CD4-positive, alpha-beta T cell (primary cell): ENCODE measurements at regions not wholly inside any gene's neighbourhood (a gene's known extent, or its start where the extent isn't known, plus 50 kb on each side); places are given as distances from the start of the nearest gene placed in this dataset.
A peak's percentile ranks its signal among the peaks of the same experiment; 100 is the strongest.

Source experiments
- ATAC-seq: fragments of 200-7000 bp; cut with Tn5 transposase; one replicate; pipeline ENCODE4 v1.10.0; 2022; ENCODE audit warnings: mild to moderate bottlenecking; ENCODE audit not compliant: poor library complexity
- CTCF ChIA-PET: fragments of 350-600 bp; sonication (Branson Sonifier 250); formaldehyde crosslinking; loops from one replicate; lab custom pipeline; 2021; ENCODE audit warnings: antibody characterized with exemption, inconsistent platforms; lab: Charles Lee
- POLR2A ChIA-PET: fragments of 350-600 bp; sonication (Branson Sonifier 250); formaldehyde crosslinking; loops from one replicate; lab custom pipeline; 2021; ENCODE audit warnings: antibody characterized with exemption, inconsistent platforms; lab: Charles Lee
- DNase-seq, 14 experiments: peaks; one replicate each; pipeline ENCODE4 v3.0.0-alpha.2; 2013 to 2020; ENCODE audit warnings: mixed read lengths in 2 of 14
- H3K27ac ChIP-seq, 2 donors: one replicate each; pipeline versions ENCODE4 v1.5.1 to v1.7.0; 2013; ENCODE audit warnings: low read length in 2 of 2, low read depth in 1 of 2, mild to moderate bottlenecking in 1 of 2
- H3K27me3 ChIP-seq, 2 experiments: 1 replicate in 1 of 2; 2 replicates in 1 of 2; pipeline versions ENCODE4 v1.6.1 to v1.7.0; 2013; ENCODE audit warnings: low read length in 2 of 2, control low read depth in 1 of 2, mild to moderate bottlenecking in 1 of 2, moderate library complexity in 1 of 2; ENCODE audit not compliant: insufficient read depth in 2 of 2, control insufficient read depth in 1 of 2
- H3K36me3 ChIP-seq: one replicate; pipeline ENCODE4 v1.6.1; 2013; ENCODE audit warnings: low read length, control low read depth; ENCODE audit not compliant: insufficient read depth
- H3K4me1 ChIP-seq: one replicate; pipeline ENCODE4 v1.6.1; 2013; ENCODE audit warnings: low read length, control low read depth; ENCODE audit not compliant: insufficient read depth
- H3K4me3 ChIP-seq: one replicate; pipeline ENCODE4 v1.5.1; 2013; ENCODE audit warnings: mild to moderate bottlenecking, low read length, moderate library complexity
- H3K9me3 ChIP-seq, 2 experiments: 1 replicate in 1 of 2; 2 replicates in 1 of 2; pipeline versions ENCODE4 v1.6.1 to v1.7.0; 2013; ENCODE audit warnings: low read length in 2 of 2, mild to moderate bottlenecking in 2 of 2, control low read depth in 1 of 2, moderate library complexity in 1 of 2; ENCODE audit not compliant: control insufficient read depth in 1 of 2, insufficient read depth in 1 of 2
- H3K27ac Mint-ChIP-seq: one replicate; pipeline ENCODE4 v1.8.0; 2020; ENCODE audit warnings: mixed read lengths
- H3K27me3 Mint-ChIP-seq: one replicate; pipeline ENCODE4 v1.8.0; 2021; ENCODE audit warnings: mixed read lengths
- H3K36me3 Mint-ChIP-seq: one replicate; pipeline ENCODE4 v1.8.0; 2021; ENCODE audit warnings: low read depth, mixed read lengths
- H3K4me1 Mint-ChIP-seq: one replicate; pipeline ENCODE4 v1.8.0; 2021; ENCODE audit warnings: low read depth, mixed read lengths
- H3K4me3 Mint-ChIP-seq: one replicate; pipeline ENCODE4 v1.8.0; 2020; ENCODE audit warnings: mild to moderate bottlenecking, mixed read lengths
- H3K9me3 Mint-ChIP-seq: one replicate; pipeline ENCODE4 v1.8.0; 2020; ENCODE audit warnings: mixed read lengths
- CTCF ChIP-seq: fragments of 200-600 bp; IDR thresholded peaks from one replicate; pipeline ENCODE4 v1.8.0; 2022; ENCODE audit warnings: antibody characterized with exemption, mild to moderate bottlenecking
- intact Hi-C, 2 experiments: fragments of 100-400 bp; cut with DNase I in 1 of 2; cut with micrococcal nuclease in 1 of 2; formaldehyde crosslinking; loops; one replicate each; pipeline versions ENCODE4 v1.15.1 to v1.9.0; 2023 to 2025; cut with DNase I, micrococcal nuclease

- Histone ChIP-seq H3K4me3 (no peak overlapping the region), H3K4me1 (peaks cover 49% of the 10 kb centered on the region), H3K36me3 (no peaks in the 10 kb centered on the region), H3K27me3 (no peaks in the 10 kb centered on the region), H3K27ac (peak overlapping the region in 1 of 2 donors; percentile 2), H3K9me3 (peaks cover 0 to 7% of the 10 kb centered on the region in 2 experiments)
- DNase-seq (peak in 4 of 14 experiments; percentile 18 to 54 (median 31)), ATAC-seq (peak; percentile 57)
- no peak for TF ChIP-seq CTCF
- Mint-ChIP-seq H3K4me1 (peaks cover 81% of the 10 kb centered on the region), H3K9me3 (no peaks in the 10 kb centered on the region), H3K36me3 (no peaks in the 10 kb centered on the region), H3K4me3 (peak overlapping the region; percentile 15), H3K27ac (peak overlapping the region; percentile 79), H3K27me3 (no peaks in the 10 kb centered on the region)
- intact Hi-C loops = no loop called here
- ChIA-PET CTCF (no interaction called here), POLR2A (interaction anchor here (4.5 kb wide), 1 partner anchor 9 kb away, joined by 47 read pairs; no protein-coding TSS in a partner anchor)
Measured at GRCh38 chr15:59794229-59794886, 105.2 kb upstream of the BNIP2 start.

GRCh38 chr15:59792359-59792758 lies 103.2 kb upstream of the BNIP2 start:
- Histone ChIP-seq H3K4me1 (peaks cover 39% of the 10 kb centered on the region), H3K36me3 (no peaks in the 10 kb centered on the region), H3K9me3 (peaks cover 0 to 7% of the 10 kb centered on the region in 2 experiments), H3K4me3 (peak overlapping the region; percentile 15), H3K27ac (peak overlapping the region in 1 of 2 donors; percentile 33), H3K27me3 (no peaks in the 10 kb centered on the region)
- DNase-seq = peak in 13 of 14 experiments; percentile 27 to 74 (median 55)
- POLR2A ChIA-PET = interaction anchor here (0.9 to 4.5 kb wide), 2 partner anchors 11 to 186 kb away, joined by 3 to 47 read pairs; no protein-coding TSS in a partner anchor
- Mint-ChIP-seq H3K4me1 (peaks cover 72% of the 10 kb centered on the region), H3K27ac (peak overlapping the region; percentile 79), H3K9me3 (no peaks in the 10 kb centered on the region), H3K4me3 (peak overlapping the region; percentile 81), H3K36me3 (no peaks in the 10 kb centered on the region), H3K27me3 (no peaks in the 10 kb centered on the region)
- intact Hi-C loops = no loop called here
- CTCF ChIA-PET = interaction anchor here (1.8 kb wide), 1 partner anchor 41 kb away, joined by 4 read pairs; no protein-coding TSS in a partner anchor
- no peak for TF ChIP-seq CTCF
- ATAC-seq = peak; percentile 74

GRCh38 chr15:59791755-59792154 lies 102.6 kb upstream of the BNIP2 start:
- peaks cover 39% of the 10 kb centered on the region for H3K4me1 ChIP-seq
- ATAC-seq = no peak
- no peaks in the 10 kb centered on the region for H3K36me3 ChIP-seq
- H3K9me3 ChIP-seq = peaks cover 0 to 7% of the 10 kb centered on the region in 2 experiments
- peak overlapping the region; percentile 15 for H3K4me3 ChIP-seq
- intact Hi-C loops = no loop called here
- H3K4me3 Mint-ChIP-seq = no peak overlapping the region
- peak in 2 of 14 experiments; percentile 15 to 36 for DNase-seq
- H3K27ac ChIP-seq = peak overlapping the region in 1 of 2 donors; percentile 33
- peak overlapping the region; percentile 79 for H3K27ac Mint-ChIP-seq
- H3K4me1 Mint-ChIP-seq = peaks cover 66% of the 10 kb centered on the region
- TF ChIP-seq CTCF = no peak
- no peaks in the 10 kb centered on the region for H3K27me3 ChIP-seq
- ChIA-PET CTCF (interaction anchor here (1.8 kb wide), 1 partner anchor 40 kb away, joined by 4 read pairs; no protein-coding TSS in a partner anchor), POLR2A (interaction anchor here (0.9 to 4.5 kb wide), 2 partner anchors 11 to 186 kb away, joined by 3 to 47 read pairs; no protein-coding TSS in a partner anchor)
- H3K27me3 Mint-ChIP-seq = no peaks in the 10 kb centered on the region
- no peaks in the 10 kb centered on the region for H3K9me3 Mint-ChIP-seq
- H3K36me3 Mint-ChIP-seq = no peaks in the 10 kb centered on the region
